ENCODE measurements at regions not wholly inside any gene's neighbourhood (a gene's known extent, or its start where the extent isn't known, plus 50 kb on each side); places are given as distances from the start of the nearest gene placed in this dataset.

DNA sequence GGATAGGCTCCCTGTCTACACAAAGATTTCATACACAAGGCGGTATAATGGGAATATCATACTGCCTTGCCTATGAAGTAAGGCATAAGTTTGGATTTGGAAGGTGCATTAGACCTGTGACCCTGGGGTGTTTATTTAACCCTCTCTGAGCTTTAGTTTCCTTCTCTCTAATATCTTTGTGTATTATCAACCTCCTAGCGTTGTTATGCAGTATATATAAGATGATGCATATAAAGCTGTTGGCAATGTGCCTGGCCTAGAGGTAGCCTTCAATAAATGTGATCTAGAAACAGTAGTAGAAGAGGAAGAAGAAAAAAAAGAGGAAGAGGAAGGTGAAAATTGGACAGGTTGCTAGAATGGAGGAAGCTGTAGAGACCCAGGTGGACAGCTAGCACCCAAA is 311.6 kb upstream of the CLINT1 start (continued):
- TF ChIP-seq ZNF101 (CRISPR knock-in tag; IDR thresholded peaks at IDR 0.05; ENCODE audit: borderline replicate concordance, low read depth) (no peak), ZNF607 (CRISPR knock-in tag; IDR thresholded peaks at IDR 0.05; ENCODE audit: borderline replicate concordance) (no peak), DR1 (CRISPR knock-in tag; IDR thresholded peaks at IDR 0.05) (no peak), AKNA (CRISPR knock-in tag; IDR thresholded peaks at IDR 0.05; ENCODE audit: borderline replicate concordance) (no peak)

DNA sequence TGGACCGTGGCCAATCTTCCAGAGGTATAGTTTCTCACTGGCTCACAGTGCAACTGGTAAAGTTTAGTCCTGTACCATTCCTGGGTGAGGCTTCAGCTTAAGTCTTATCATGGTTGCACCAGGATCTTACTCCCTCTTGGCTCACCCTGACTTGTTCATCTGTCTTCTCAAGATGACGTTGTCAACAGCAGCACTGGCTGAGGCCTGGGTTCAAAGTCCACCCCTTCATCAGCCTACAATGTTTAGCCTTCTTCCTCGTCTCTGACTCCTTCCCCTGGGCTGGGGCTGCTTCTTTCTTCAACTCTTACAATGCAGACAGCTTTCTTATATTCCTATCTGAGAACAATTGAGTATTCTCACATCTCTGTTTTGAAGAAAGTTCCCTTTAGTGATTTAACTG is 311.1 kb upstream of the CLINT1 start:
- 0% methylated on average over 3 of the region's 3 CpGs for WGBS (ENCODE audit: low lambda C conversion rate)
- CTCF ChIA-PET (ENCODE audit: low intra/inter-chr PET ratio, low total read pairs) = no interaction called here
- POLR2A ChIA-PET = no interaction called here
- H3K4me2 ChIP-seq (ENCODE audit: low read depth, low read length) = no peak overlapping the region
- DNase-seq (ENCODE audit: low spot score) (no peak), FAIRE-seq (no peak), ATAC-seq (no peak)
- intact Hi-C loops (cut with micrococcal nuclease; ENCODE audit: unreplicated experiment) (loop anchor here (10.0 kb wide), 1 partner anchor 965 kb away; no protein-coding TSS in a partner anchor), in situ Hi-C loops (cut with HindIII; ENCODE audit: extremely low pct_ligation_motif_present, low pct_unique_long_range_greater_than_20kb) (loop anchor here (5.0 to 10.0 kb wide), 2 partner anchors 525 to 937 kb away; no protein-coding TSS in a partner anchor)
- no peak overlapping the region for H3K9ac ChIP-seq (ENCODE audit: insufficient read depth, low read depth, low read length)
- H3K27ac ChIP-seq (ENCODE audit: extremely low read length, insufficient read depth, low read length) = no peak overlapping the region
- no peaks in the 10 kb centered on the region for H3K36me3 ChIP-seq (replicated peaks in 1 of 2; ENCODE audit: control insufficient read depth in 1 of 2, insufficient read depth in 2 of 2, low read length in 2 of 2)
- BruUV-seq (replicated peaks) = no TSS peak
- no peak overlapping the region for H3K4me3 ChIP-seq (replicated peaks in 1 of 3; ENCODE audit: insufficient read depth in 1 of 3, low read depth in 2 of 3, low read length in 3 of 3)
- no peaks in the 10 kb centered on the region for H3K4me1 ChIP-seq (ENCODE audit: insufficient read depth, low read length)
- no peaks in the 10 kb centered on the region for H3K9me3 ChIP-seq (ENCODE audit: low read length)
- H2AFZ ChIP-seq (ENCODE audit: low read length) = no peak overlapping the region
- no peaks in the 10 kb centered on the region for H3K79me2 ChIP-seq (ENCODE audit: insufficient read depth, low read length)
- H4K20me1 ChIP-seq (ENCODE audit: insufficient read depth, low read length) = no peaks in the 10 kb centered on the region
- no peaks in the 10 kb centered on the region for H3K27me3 ChIP-seq (ENCODE audit: control insufficient read depth in 1 of 2, insufficient read depth in 2 of 2, low read length in 2 of 2)
- TF ChIP-seq HINFP (CRISPR knock-in tag; IDR thresholded peaks at IDR 0.05; ENCODE audit: low read depth) (no peak), NBN (conservative IDR thresholded peaks at IDR 0.05) (no peak), ZNF883 (CRISPR knock-in tag; IDR thresholded peaks at IDR 0.05; ENCODE audit: not compliant biosample characterization) (no peak), GATA4 (IDR thresholded peaks at IDR 0.05; ENCODE audit: borderline replicate concordance, low read depth) (no peak), FOXK1 (CRISPR knock-in tag; IDR thresholded peaks at IDR 0.05; ENCODE audit: borderline replicate concordance, low read depth) (no peak), ZNF605 (CRISPR knock-in tag; IDR thresholded peaks at IDR 0.05) (no peak), PHF5A (CRISPR knock-in tag; IDR thresholded peaks at IDR 0.05; ENCODE audit: low read depth, unreplicated experiment) (no peak), MAF1 (CRISPR knock-in tag; IDR thresholded peaks at IDR 0.05; ENCODE audit: borderline replicate concordance) (no peak), ZNF432 (CRISPR knock-in tag; IDR thresholded peaks at IDR 0.05; ENCODE audit: borderline replicate concordance) (no peak), IRX3 (CRISPR knock-in tag; IDR thresholded peaks at IDR 0.05; ENCODE audit: borderline replicate concordance, low read depth) (no peak)
- TF ChIP-seq, protein P1, sequence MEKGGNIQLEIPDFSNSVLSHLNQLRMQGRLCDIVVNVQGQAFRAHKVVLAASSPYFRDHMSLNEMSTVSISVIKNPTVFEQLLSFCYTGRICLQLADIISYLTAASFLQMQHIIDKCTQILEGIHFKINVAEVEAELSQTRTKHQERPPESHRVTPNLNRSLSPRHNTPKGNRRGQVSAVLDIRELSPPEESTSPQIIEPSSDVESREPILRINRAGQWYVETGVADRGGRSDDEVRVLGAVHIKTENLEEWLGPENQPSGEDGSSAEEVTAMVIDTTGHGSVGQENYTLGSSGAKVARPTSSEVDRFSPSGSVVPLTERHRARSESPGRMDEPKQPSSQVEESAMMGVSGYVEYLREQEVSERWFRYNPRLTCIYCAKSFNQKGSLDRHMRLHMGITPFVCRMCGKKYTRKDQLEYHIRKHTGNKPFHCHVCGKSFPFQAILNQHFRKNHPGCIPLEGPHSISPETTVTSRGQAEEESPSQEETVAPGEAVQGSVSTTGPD (CRISPR knock-in tag; IDR thresholded peaks at IDR 0.05) = no peak
